GM23338 (cell line): ENCODE measurements at regions not wholly inside any gene's neighbourhood (a gene's known extent, or its start where the extent isn't known, plus 50 kb on each side); places are given as distances from the start of the nearest gene placed in this dataset.

Experiments
- CREB1 ChIP-seq: fragments of 250-450 bp; sonication (Bioruptor Pico); IDR thresholded peaks from 2 replicates; pipeline ENCODE4 v1.5.0; 2020; ENCODE audit warnings: low read depth, mild to moderate bottlenecking, moderate library complexity
- EZH2 ChIP-seq: fragments of 200-600 bp; sonication (generic); IDR thresholded peaks from one replicate; pipeline ENCODE4 v1.8.0; 2017; ENCODE audit warnings: antibody characterized with exemption, mild to moderate bottlenecking, low read depth; ENCODE audit not compliant: unreplicated experiment
- EZH2phosphoT487 ChIP-seq: fragments of 200-600 bp; sonication (generic); IDR thresholded peaks from one replicate; pipeline ENCODE4 v1.8.1; 2018; ENCODE audit warnings: antibody characterized with exemption; ENCODE audit not compliant: unreplicated experiment
- JUNB ChIP-seq: IDR thresholded peaks from one replicate; pipeline ENCODE4 v1.6.1; 2016; ENCODE audit warnings: antibody characterized with exemption; ENCODE audit not compliant: unreplicated experiment
- POLR2AphosphoS5 ChIP-seq: IDR thresholded peaks from 2 replicates; pipeline ENCODE4 v1.6.1; 2016; ENCODE audit warnings: antibody characterized with exemption, low read depth
- STAT1 ChIP-seq: IDR thresholded peaks from one replicate; pipeline ENCODE4 v1.6.1; 2016; ENCODE audit warnings: antibody characterized with exemption; ENCODE audit not compliant: unreplicated experiment
- ZNF331 ChIP-seq: fragments of 250-450 bp; sonication (Bioruptor Pico); IDR thresholded peaks from 2 replicates; pipeline ENCODE4 v1.5.0; 2020; ENCODE audit warnings: low read depth, mild to moderate bottlenecking, moderate library complexity
- TF ChIP-seq, protein P1 (sequence below), 2 experiments: fragments of 200-600 bp in 1 of 2; sonication (generic) in 1 of 2; conservative IDR thresholded peaks; 2 replicates each; pipeline versions ENCODE4 v1.5.1 to v1.6.1; 2016 to 2017; ENCODE audit warnings: antibody characterized with exemption in 2 of 2, low read depth in 2 of 2, mild to moderate bottlenecking in 2 of 2, moderate library complexity in 1 of 2
- TF ChIP-seq, protein P2 (sequence below): IDR thresholded peaks from one replicate; pipeline ENCODE4 v1.6.1; 2018; ENCODE audit warnings: antibody characterized with exemption; ENCODE audit not compliant: unreplicated experiment
- TF ChIP-seq, protein P3 (sequence below): IDR thresholded peaks from 2 replicates; pipeline ENCODE4 v1.6.1; 2016; ENCODE audit warnings: antibody characterized with exemption

- TF ChIP-seq POLR2AphosphoS5 (no peak), EZH2phosphoT487 (no peak), STAT1 (no peak), JUNB (no peak), ZNF331 (CRISPR knock-in tag) (no peak), CREB1 (CRISPR knock-in tag) (no peak), EZH2 (no peak)
- TF ChIP-seq, protein P1, sequence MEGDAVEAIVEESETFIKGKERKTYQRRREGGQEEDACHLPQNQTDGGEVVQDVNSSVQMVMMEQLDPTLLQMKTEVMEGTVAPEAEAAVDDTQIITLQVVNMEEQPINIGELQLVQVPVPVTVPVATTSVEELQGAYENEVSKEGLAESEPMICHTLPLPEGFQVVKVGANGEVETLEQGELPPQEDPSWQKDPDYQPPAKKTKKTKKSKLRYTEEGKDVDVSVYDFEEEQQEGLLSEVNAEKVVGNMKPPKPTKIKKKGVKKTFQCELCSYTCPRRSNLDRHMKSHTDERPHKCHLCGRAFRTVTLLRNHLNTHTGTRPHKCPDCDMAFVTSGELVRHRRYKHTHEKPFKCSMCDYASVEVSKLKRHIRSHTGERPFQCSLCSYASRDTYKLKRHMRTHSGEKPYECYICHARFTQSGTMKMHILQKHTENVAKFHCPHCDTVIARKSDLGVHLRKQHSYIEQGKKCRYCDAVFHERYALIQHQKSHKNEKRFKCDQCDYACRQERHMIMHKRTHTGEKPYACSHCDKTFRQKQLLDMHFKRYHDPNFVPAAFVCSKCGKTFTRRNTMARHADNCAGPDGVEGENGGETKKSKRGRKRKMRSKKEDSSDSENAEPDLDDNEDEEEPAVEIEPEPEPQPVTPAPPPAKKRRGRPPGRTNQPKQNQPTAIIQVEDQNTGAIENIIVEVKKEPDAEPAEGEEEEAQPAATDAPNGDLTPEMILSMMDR (conservative IDR thresholded peaks at IDR 0.05; ENCODE audit: low read depth in 2 of 2) = no peak
- TF ChIP-seq, protein P2, sequence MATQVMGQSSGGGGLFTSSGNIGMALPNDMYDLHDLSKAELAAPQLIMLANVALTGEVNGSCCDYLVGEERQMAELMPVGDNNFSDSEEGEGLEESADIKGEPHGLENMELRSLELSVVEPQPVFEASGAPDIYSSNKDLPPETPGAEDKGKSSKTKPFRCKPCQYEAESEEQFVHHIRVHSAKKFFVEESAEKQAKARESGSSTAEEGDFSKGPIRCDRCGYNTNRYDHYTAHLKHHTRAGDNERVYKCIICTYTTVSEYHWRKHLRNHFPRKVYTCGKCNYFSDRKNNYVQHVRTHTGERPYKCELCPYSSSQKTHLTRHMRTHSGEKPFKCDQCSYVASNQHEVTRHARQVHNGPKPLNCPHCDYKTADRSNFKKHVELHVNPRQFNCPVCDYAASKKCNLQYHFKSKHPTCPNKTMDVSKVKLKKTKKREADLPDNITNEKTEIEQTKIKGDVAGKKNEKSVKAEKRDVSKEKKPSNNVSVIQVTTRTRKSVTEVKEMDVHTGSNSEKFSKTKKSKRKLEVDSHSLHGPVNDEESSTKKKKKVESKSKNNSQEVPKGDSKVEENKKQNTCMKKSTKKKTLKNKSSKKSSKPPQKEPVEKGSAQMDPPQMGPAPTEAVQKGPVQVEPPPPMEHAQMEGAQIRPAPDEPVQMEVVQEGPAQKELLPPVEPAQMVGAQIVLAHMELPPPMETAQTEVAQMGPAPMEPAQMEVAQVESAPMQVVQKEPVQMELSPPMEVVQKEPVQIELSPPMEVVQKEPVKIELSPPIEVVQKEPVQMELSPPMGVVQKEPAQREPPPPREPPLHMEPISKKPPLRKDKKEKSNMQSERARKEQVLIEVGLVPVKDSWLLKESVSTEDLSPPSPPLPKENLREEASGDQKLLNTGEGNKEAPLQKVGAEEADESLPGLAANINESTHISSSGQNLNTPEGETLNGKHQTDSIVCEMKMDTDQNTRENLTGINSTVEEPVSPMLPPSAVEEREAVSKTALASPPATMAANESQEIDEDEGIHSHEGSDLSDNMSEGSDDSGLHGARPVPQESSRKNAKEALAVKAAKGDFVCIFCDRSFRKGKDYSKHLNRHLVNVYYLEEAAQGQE = no peak
- TF ChIP-seq, protein P3, sequence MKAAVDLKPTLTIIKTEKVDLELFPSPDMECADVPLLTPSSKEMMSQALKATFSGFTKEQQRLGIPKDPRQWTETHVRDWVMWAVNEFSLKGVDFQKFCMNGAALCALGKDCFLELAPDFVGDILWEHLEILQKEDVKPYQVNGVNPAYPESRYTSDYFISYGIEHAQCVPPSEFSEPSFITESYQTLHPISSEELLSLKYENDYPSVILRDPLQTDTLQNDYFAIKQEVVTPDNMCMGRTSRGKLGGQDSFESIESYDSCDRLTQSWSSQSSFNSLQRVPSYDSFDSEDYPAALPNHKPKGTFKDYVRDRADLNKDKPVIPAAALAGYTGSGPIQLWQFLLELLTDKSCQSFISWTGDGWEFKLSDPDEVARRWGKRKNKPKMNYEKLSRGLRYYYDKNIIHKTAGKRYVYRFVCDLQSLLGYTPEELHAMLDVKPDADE = no peak
Measured at GRCh38 chr2:175326801-175327200, 145.3 kb upstream of the ATP5MC3 start.
